Stomach (tissue), 8 donors: ENCODE measurements at regions not wholly inside any gene's neighbourhood (a gene's known extent, or its start where the extent isn't known, plus 50 kb on each side); places are given as distances from the start of the nearest gene placed in this dataset.

Source experiments
- DNase-seq, 2 donors: peaks; one replicate each; pipeline versions ENCODE4 v3.0.0 to v3.0.0-alpha.2; 2013 to 2019
- H3K27ac ChIP-seq, 5 donors: fragments of 200-600 bp in 4 of 5; sonication (generic) in 4 of 5; one replicate each; pipeline ENCODE4 v1.5.1; 2013 to 2019; ENCODE audit warnings: mild to moderate bottlenecking in 1 of 5, moderate library complexity in 1 of 5
- H3K27me3 ChIP-seq, 3 donors: fragments of 200-600 bp; sonication (generic); one replicate each; pipeline ENCODE4 v1.5.1; 2017 to 2019; ENCODE audit warnings: mixed run types in 1 of 3
- H3K36me3 ChIP-seq, 4 donors: fragments of 200-600 bp; sonication (generic); 1 replicate in 3 of 4; 2 replicates in 1 of 4; pipeline ENCODE4 v1.5.1; 2016 to 2019
- H3K4me1 ChIP-seq, 4 donors: fragments of 200-600 bp; sonication (generic); one replicate each; pipeline ENCODE4 v1.5.1; 2016 to 2019
- H3K4me3 ChIP-seq, 4 donors: fragments of 200-600 bp; sonication (generic) in 3 of 4; one replicate each; pipeline ENCODE4 v1.5.1; 2016 to 2019; ENCODE audit warnings: mild to moderate bottlenecking in 1 of 4
- H3K9me3 ChIP-seq, 4 donors: fragments of 200-600 bp; sonication (generic); one replicate each; pipeline ENCODE4 v1.5.1; 2016 to 2019
- CTCF ChIP-seq, 7 experiments: fragments of 450-650 bp in 4 of 7; fragments of 200-600 bp in 3 of 7; sonication (generic) in 3 of 7; IDR thresholded peaks; one replicate each; pipeline ENCODE4 v1.5.1; 2016 to 2019; ENCODE audit warnings: antibody characterized with exemption in 7 of 7, control low read depth in 2 of 7, mild to moderate bottlenecking in 1 of 7
- EP300 ChIP-seq: sonication (generic); formaldehyde crosslinking; IDR thresholded peaks from one replicate; pipeline ENCODE4 v1.6.1; 2017; ENCODE audit warnings: antibody characterized with exemption
- POLR2A ChIP-seq, 4 donors: fragments of 450-650 bp; IDR thresholded peaks; one replicate each; pipeline ENCODE4 v1.6.1; 2016; ENCODE audit warnings: antibody characterized with exemption in 4 of 4, control low read depth in 2 of 4, mild to moderate bottlenecking in 1 of 4, moderate library complexity in 1 of 4
- POLR2AphosphoS5 ChIP-seq, 3 donors: sonication (generic); formaldehyde crosslinking; IDR thresholded peaks; one replicate each; pipeline ENCODE4 v1.6.1; 2016; ENCODE audit warnings: antibody characterized with exemption in 3 of 3
- WGBS, 5 donors: extraction: QIAGEN DNeasy Blood & Tissue Kit in 3 of 5; methylation state at CpG; one replicate each; pipeline versions ENCODE4 v1.1.5 to v1.1.7; 2013 to 2018; 5-methylcytosine and 5-hydroxymethylcytosine counted together
- intact Hi-C: fragments of 100-400 bp; cut with DNase I; formaldehyde crosslinking; loops from one replicate; pipeline ENCODE4 v1.15.1; 2023; ENCODE audit warnings: low total_unique reads
- donor health status: healthy with polysubstance abuse.
- donor health status: Bipolar disorder and iron deficiency.
- donor health status: healthy.

GRCh38 chr1:47676311-47677054 is 238.6 kb downstream of the FOXD2 start:
- no peak overlapping the region for H3K27ac ChIP-seq
- no peak for TF ChIP-seq EP300
- TF ChIP-seq POLR2AphosphoS5 (IDR thresholded peaks at IDR 0.05) = no peak
- TF ChIP-seq CTCF (IDR thresholded peaks at IDR 0.05) = no peak
- no peak for TF ChIP-seq POLR2A (IDR thresholded peaks at IDR 0.05)
- no peak overlapping the region for H3K4me3 ChIP-seq
- whole genome bisulfite sequencing, 5 donors = 85 to 87% (median 86%) methylated on average over 14 of the region's 14 CpGs
- H3K4me1 ChIP-seq = no peaks in the 10 kb centered on the region
- intact Hi-C loops = no loop called here
- no peaks in the 10 kb centered on the region for H3K36me3 ChIP-seq
- peak in 1 of 2 donors; percentile 19 for DNase-seq
- H3K9me3 ChIP-seq = no peaks in the 10 kb centered on the region
- peaks cover 0 to 16% (median 0%) of the 10 kb centered on the region in 3 donors for H3K27me3 ChIP-seq

DNA sequence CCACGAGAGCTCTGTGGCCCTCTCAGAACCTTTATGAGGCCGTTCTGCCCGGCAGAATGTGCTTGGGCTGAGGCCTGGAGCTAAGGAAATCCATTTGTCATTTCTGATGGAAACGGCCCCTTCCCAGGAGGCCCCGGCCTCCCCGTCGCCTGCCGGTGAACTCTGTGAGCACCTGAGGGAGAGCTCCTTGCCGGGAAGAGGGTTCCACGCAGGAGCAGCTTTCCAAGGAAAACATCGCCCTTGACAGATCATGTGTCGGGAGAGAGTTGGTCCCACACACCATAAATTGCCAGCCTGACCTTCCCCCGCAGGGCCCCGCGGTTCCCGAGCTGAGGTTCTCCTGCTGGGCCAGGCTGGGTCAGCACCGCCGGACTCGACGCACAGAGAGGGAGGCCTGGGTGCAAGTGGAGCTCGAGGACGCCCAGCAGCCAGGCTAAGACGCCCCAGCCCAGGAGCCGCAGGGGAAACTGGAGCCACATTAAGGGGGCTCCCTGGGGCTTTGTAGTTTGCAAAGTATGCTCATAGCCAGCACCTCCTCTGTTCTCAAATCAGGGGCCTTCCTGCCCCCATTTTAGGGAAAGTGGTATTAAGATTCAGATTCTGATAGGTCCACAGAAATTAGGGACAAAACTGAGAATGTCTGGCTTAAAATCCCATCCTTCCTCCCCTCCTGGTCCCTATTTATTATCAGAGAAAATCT is 239.5 kb downstream of the FOXD2 start:
- no peak overlapping the region for H3K4me3 ChIP-seq
- intact Hi-C loops = no loop called here
- no peak overlapping the region for H3K27ac ChIP-seq
- TF ChIP-seq EP300 (no peak), POLR2AphosphoS5 (IDR thresholded peaks at IDR 0.05) (no peak), CTCF (IDR thresholded peaks at IDR 0.05) (no peak), POLR2A (IDR thresholded peaks at IDR 0.05) (no peak)
- peak in 1 of 2 donors; percentile 4 for DNase-seq
- H3K4me1 ChIP-seq = no peaks in the 10 kb centered on the region
- H3K36me3 ChIP-seq = no peaks in the 10 kb centered on the region
- 74 to 82% (median 78%) methylated on average over 17 to 24 of the region's 24 CpGs for WGBS, 5 donors
- H3K27me3 ChIP-seq = peaks cover 0 to 16% (median 0%) of the 10 kb centered on the region in 3 donors
- H3K9me3 ChIP-seq = no peaks in the 10 kb centered on the region

DNA sequence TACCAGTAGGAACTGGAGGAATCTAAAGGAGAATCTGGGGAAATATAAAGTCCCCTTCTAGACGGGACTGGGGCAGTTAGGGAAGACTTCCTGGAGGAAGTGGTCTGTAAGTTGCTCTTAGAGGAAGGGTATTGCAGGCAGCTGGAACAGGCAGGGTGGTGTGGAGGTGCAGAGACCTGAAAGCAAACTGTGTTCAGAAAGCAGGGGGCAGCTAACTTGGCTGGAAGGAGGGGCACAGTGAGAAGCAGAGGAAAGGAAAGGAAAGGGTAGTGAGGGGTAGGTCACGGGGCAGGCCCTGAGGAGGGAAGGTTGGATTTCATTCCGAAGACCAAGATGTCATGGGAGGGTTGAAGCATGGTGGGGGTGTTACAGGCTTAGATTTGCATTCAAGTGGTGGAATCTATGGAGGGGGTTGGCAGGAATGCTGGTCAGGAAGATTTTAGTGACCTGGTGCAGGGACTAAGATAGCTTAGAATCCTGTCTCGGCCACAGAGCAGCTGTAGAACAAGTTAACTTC is 240.7 kb downstream of the FOXD2 start:
- Histone ChIP-seq H3K4me1 (no peaks in the 10 kb centered on the region), H3K4me3 (no peak overlapping the region), H3K36me3 (no peaks in the 10 kb centered on the region), H3K27ac (no peak overlapping the region), H3K27me3 (peaks cover 0 to 16% (median 0%) of the 10 kb centered on the region in 3 donors), H3K9me3 (no peaks in the 10 kb centered on the region)
- TF ChIP-seq POLR2A (IDR thresholded peaks at IDR 0.05) = no peak
- no peak for TF ChIP-seq EP300
- TF ChIP-seq POLR2AphosphoS5 (IDR thresholded peaks at IDR 0.05) = no peak
- no peak for TF ChIP-seq CTCF (IDR thresholded peaks at IDR 0.05)
- 68 to 87% (median 83%) methylated on average over 4 of the region's 4 CpGs for WGBS, 5 donors
- peak in 1 of 2 donors; percentile 4 for DNase-seq
- intact Hi-C loops = no loop called here

- peak in 1 of 2 donors; percentile 4 for DNase-seq
- WGBS, 5 donors = 64 to 69% (median 67%) methylated on average over 5 to 6 of the region's 6 CpGs
- Histone ChIP-seq H3K36me3 (no peaks in the 10 kb centered on the region), H3K9me3 (no peaks in the 10 kb centered on the region), H3K4me3 (no peak overlapping the region), H3K27ac (no peak overlapping the region), H3K4me1 (no peaks in the 10 kb centered on the region), H3K27me3 (peaks cover 0 to 16% (median 0%) of the 10 kb centered on the region in 3 donors)
- intact Hi-C loops = no loop called here
- TF ChIP-seq POLR2A (IDR thresholded peaks at IDR 0.05) (no peak), POLR2AphosphoS5 (IDR thresholded peaks at IDR 0.05) (no peak), CTCF (IDR thresholded peaks at IDR 0.05) (no peak), EP300 (no peak)
These were observed 241.5 kb downstream of the FOXD2 start for GRCh38 chr1:47679301-47679791.
